GM18519 (cell line): ENCODE measurements at regions not wholly inside any gene's neighbourhood (a gene's known extent, or its start where the extent isn't known, plus 50 kb on each side); places are given as distances from the start of the nearest gene placed in this dataset.

Experiments
- ATAC-seq: cut with Tn5 transposase; IDR thresholded peaks from one replicate; pipeline ENCODE4 v1.9.1; 2021; ENCODE audit warnings: mild to moderate bottlenecking, moderate library complexity; ENCODE audit not compliant: unreplicated experiment, low FRiP score

- no peak for ATAC-seq
These were observed 158.9 kb upstream of the SLC14A2 start for GRCh38 chr18:45456090-45457021.

- no peak for ATAC-seq
These were observed 157.2 kb upstream of the SLC14A2 start for GRCh38 chr18:45458033-45458432.

GRCh38 chr18:45462179-45462578 lies 153.1 kb upstream of the SLC14A2 start:
- no peak for ATAC-seq

DNA sequence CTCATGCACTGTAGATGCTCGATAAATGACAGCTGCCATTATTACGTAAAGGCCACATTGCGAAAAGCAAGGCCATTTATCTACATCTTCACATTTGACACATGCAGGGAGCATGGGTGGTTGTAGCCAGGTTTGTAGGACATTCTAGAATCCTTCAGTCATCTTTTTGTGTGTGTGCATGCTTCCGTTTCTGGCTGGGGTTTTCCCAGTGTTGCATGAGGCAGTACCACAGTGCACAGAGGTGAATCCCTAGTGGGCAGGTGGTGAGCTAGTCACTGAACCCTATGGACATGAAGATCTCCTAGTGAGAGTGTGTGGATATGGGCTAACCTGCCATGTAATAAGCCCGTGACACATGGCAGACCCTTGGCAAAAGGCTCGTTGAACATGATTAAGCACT lies 151.8 kb upstream of the SLC14A2 start:
- ATAC-seq, result no peak

- ATAC-seq, result no peak
These were observed 150.7 kb upstream of the SLC14A2 start for GRCh38 chr18:45464619-45465018.

DNA sequence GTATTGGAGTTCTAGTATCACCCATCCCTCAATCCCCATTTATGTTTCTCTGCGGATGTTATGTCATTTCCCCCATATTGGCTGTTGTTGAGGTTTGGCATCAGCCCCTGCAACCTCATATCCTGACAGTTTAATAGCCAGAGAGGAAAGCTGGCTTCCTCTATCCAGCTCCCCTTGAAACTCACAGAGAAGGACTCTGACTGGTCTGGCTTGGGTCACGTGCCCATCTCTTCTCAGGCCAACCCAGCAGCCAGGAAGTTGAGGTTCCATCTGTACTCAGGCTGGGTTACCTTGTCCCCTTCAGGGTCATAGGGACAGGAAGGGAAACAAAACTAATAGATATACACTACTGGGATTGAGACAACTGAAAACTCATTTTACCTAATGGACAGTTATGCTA lies 148.0 kb upstream of the SLC14A2 start:
- ATAC-seq, result no peak

DNA sequence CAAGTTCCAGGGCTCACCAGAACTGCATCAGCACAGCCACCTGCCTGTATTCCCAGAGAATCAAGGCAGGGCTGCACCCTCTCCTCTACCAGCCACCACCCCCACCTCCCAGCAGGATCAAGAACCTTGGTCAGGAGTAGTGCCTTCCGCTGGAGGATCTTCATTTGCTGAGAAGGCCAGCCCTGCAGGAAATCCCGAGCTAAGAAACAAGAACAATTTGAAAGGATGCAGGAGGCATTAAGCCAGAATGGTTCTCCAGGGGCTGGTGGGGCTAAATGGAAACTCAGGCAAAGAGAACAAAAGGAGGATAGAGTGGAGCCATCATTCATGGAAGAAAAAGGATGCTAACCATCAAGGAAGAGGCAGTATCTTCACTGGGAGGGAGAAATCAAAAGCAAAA lies 147.3 kb upstream of the SLC14A2 start:
- no peak for ATAC-seq

DNA sequence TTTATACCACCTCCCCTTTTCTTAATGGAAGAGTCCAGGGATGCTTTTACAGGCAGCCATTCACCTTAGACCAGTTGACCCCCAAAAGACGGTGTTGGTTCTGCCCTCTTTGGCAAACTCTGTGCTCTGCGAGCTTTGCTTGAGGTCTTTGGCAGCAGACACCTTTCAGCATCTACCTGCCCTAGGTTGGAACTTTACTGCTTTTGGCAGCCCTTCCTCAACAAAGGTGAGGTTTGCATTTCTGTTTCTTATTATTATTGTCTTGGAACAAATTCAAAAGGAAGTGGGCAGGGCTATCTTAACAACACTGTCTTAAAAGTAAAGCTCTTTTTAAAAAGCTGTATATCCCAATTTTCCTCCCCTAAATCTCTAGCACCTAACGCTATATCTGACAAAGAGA lies 136.4 kb upstream of the SLC14A2 start:
- ATAC-seq, result no peak

- ATAC-seq, result no peak
These were observed 134.9 kb upstream of the SLC14A2 start for GRCh38 chr18:45480219-45481015.

- ATAC-seq, result no peak
These were observed 133.5 kb upstream of the SLC14A2 start for GRCh38 chr18:45481821-45482220.

DNA sequence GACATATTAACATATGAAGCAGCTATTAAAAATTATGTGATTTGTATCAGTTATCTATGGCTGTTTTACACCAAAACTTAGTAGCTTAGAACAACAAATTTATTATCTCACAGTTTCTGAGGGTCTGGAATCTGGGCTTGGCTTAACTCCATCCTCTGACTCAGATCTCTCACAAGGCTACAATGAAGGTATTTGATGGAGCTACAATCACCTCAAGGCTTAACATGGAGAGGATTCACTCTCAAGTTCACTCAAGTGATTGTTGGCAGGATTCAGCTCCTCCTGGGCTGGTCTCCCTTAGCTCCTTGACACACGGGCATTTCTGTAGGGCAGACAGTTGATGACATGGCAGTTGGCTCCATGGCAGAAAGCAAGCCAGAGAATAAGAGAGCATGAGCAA lies 133.0 kb upstream of the SLC14A2 start:
- no peak for ATAC-seq

DNA sequence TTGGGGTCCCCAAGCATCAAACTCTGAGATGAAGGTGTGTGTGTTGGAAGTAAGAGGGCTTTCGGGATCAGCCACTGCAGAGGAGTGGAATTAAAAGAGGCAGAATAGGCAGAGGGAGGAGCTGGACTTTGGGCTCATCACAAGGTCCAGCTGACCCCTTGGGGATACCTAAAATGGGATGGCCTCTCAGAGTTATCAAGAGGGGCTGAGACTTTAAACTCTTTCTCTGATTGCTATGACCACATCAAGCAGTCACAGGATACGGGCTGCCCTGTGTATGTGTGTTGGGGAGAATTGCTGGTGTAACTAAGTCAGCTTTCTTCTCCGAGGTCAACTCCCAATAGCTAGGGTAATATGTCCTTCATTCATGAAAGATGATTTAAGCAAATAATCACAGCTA lies 127.7 kb upstream of the SLC14A2 start:
- ATAC-seq, result no peak

DNA sequence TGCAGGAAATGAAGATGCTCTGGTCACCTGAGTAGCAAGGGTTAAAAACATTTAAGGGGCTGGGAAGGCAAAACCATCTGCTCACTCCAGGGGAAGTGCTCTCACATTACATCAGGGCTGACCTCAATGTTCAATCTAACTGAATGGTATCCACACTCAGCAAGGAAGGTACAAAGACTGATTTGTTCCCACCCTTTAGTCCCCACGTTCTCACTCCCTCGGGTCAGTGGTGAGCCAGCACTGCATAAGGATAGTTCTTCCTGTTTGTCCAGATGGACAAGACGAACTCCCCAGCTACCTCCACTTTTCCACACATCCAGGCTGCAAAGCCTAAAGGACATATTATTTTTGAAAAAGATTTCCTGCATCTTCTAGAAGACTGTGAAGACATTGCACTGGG lies 126.6 kb upstream of the SLC14A2 start:
- no peak for ATAC-seq

DNA sequence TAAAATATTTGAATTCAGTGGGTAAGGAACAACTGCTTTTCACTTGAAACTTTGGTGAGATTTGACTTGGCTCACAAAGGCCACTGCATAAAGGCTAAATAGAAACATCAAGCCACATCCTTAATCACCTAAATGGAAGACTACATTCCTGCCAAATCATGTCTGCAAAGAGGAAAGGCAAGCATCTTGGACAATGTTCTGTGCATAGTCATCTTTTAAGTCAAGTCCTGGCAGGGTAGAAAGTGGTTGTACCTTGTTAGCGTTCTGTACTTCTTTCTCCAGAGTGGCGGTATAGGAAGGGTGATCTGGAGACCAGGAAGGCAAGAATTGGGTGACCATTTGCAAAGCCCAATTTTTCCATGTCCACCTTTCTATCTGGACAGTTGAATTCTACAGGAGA lies 121.4 kb upstream of the SLC14A2 start:
- no peak for ATAC-seq

GRCh38 chr18:45494811-45495210 lies 120.5 kb upstream of the SLC14A2 start:
- ATAC-seq, result no peak

DNA sequence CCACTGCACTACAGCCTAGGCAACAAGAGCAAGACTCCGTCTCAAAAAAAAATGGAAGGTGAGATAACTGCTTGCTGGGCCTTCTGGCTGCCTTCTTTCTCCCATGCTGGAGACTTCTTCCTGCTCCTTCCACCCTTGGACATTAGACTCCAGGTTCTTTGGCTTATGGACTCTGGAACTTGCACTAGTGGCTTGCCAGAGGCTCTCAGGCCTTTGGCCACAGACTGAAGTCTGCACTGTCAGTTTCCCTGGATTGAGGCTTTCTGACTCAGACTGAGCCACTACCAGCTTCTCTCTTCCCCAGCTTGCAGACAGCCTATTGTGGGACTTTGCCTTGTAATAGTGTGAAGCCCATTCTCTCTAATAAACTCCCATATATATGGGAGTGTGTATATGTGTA lies 118.5 kb upstream of the SLC14A2 start:
- no peak for ATAC-seq

DNA sequence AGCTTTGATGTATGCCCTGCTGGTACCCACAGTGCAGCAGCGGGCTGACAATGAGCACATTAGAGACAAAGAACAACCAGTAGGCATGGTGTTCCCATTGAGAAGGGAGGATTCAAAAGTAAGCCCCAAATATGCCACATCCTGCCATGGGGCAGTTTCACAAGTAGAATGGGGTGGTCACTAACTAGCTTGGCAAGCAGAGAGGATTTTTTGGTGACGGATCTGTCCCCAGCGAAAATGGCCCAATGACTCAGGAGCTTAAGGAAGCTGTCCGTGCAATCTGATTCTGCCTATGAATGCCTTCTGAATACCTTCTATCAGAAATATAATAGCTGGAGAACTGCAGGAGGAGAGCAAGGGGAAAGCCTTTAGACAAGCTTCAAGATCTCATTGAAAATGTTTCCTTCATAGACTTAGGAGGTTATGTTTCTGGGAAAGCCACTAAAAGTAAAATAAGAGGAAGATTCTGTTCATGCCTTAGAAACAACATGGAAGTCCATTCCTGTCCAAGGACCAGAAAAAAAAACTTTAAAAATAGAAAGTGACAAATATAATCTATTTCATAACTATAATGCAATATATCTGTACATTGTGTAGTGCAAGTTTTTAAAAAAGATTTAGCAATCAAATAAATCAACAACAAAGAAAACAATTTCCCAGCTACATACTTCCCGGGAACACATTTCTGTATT lies 117.5 kb upstream of the SLC14A2 start:
- ATAC-seq, result no peak

- ATAC-seq, result no peak
These were observed 117.0 kb upstream of the SLC14A2 start for GRCh38 chr18:45498287-45498658.

DNA sequence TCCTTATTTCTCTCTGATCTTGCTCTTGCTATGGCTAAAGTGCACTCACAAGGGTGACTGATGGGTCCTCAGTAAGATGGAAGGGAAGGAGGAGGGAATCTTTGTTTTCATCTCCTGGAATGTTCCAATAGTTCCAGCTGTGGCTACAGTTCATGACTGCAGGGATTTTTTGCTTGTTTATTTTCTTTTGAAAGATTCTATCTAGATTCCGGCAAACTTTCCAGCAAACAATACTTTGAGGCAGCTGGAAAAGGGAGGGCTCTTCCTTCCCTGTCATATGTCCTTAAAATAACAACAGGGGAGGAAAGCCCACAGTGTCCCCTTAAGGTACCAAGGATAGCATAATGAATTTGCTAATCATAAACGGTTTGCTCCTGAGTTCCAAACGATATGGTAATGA lies 111.3 kb upstream of the SLC14A2 start:
- no peak for ATAC-seq

- no peak for ATAC-seq
These were observed 109.6 kb upstream of the SLC14A2 start for GRCh38 chr18:45505497-45506206.

DNA sequence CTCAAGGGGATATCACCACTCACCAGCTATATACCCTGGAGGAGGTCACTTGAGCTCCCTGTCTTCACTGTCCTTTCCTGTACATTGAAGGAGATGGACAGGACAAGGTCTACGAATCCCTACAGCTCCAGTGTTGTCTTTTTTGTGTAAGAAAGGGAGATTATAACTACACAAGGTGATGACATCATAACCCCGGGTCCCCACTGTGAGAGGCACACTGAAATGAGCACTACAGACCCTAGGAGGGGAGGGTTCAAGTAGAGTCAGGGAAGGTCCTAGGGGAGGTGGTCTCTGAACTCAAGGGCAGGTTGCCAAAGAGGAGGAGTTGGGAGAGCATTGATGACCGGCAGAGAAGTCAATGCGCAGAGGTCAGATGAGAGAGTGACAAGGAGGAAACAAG lies 108.3 kb upstream of the SLC14A2 start:
- no peak for ATAC-seq
